ENCODE measurements at regions not wholly inside any gene's neighbourhood (a gene's known extent, or its start where the extent isn't known, plus 50 kb on each side); places are given as distances from the start of the nearest gene placed in this dataset.

GRCh38 chr21:27094184-27094948, 127.5 kb upstream of the ADAMTS5 start:
- no peak for DNase-seq (ENCODE audit: low spot score)
- intact Hi-C loops (cut with DNase I): no loop called here

DNA sequence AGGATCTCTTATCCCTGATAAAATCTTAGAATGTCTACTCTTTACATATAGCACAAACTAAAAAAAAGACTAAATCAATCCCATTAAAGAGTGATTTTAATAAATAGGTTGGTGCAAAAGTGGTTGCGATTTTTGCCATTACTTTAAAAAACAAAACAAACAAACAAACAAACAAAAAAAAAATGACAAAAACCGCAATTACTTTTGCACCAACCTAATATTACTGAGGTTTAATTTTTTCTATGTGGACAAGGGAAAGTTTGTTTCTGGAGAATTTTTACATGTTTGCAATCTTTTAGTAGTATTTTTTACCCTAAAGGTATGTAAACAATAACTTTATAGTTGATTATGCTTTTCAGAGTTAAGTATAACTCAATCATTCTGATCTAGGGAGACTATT, 119.7 kb upstream of the ADAMTS5 start:
- DNase-seq (ENCODE audit: low spot score): no peak
- intact Hi-C loops (cut with DNase I): no loop called here

- intact Hi-C loops (cut with DNase I): no loop called here
- no peak for DNase-seq (ENCODE audit: low spot score)
Measured at GRCh38 chr21:27086186-27086585, 119.3 kb upstream of the ADAMTS5 start.

DNA sequence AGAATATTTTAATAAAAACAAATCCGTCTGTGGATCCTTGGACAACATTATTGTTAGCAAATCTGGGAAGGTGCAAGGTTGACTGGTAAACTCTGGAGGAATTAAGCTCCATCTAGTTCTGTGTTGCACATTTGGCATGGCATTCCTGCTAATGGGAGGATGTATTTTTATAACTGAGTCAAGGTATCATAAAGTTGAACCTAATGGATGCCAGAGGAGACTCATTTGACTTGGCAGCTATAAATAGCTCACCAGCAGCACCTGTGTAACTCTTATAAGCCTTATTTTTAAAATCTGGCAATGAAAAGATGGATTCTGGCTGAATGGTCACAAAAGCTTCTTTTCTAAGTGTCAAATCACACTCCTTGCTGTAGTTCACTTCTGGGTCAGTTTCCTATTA, 118.5 kb upstream of the ADAMTS5 start:
- DNase-seq (ENCODE audit: low spot score): no peak
- intact Hi-C loops (cut with DNase I): no loop called here

GRCh38 chr21:27083144-27083543, 116.3 kb upstream of the ADAMTS5 start:
- intact Hi-C loops (cut with DNase I): no loop called here
- no peak for DNase-seq (ENCODE audit: low spot score)

GRCh38 chr21:27082431-27083010, 115.6 kb upstream of the ADAMTS5 start:
- intact Hi-C loops (cut with DNase I): no loop called here
- DNase-seq (ENCODE audit: low spot score): no peak

DNA sequence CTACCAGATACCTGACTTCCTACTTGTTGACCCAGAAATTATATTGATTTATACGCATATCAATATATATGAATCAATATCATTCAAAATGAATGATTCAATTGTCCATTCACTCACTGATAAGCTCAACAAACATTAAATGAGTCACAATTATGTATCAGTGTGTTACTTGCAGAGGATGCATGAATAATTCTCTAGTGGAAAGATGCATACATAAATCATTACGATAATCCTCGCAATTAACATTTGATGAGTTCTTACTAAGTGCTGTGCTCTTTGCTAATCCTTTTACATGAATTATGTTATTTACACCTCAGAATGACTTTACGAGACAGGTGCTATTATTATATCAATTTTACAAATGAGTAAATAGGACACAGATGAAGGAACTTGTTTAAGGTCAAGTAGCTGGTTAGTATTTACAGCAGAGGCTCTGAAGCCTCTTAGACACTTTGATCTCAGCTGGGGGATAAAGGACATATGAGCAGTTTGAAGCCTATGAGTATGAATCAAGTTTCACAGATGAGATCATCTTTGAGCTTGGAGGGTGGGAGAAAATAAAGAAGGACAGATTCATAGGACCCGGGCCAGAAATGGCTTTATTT, 112.8 kb upstream of the ADAMTS5 start:
- intact Hi-C loops (cut with DNase I): no loop called here
- no peak for DNase-seq (ENCODE audit: low spot score)

DNA sequence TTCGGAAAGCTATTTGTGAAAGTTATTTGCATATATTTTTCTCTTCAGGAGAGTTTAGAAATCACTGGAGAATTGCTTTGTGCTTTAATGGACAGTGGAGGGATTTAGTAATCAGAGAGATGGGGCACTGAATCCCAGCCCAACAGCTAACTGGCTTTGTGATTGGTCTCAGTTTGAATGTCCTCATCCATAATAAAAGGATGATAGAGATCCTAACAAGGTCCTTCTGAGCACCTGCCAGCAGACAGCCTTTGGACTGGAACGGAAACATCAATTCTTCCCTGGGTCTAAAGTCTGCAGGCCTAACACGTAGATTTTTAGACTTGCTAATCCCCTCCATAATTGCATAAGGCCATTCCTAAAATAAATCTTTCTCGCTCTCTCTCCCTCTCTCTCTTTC, 112.0 kb upstream of the ADAMTS5 start:
- intact Hi-C loops (cut with DNase I): no loop called here
- DNase-seq (ENCODE audit: low spot score): no peak

GRCh38 chr21:27077501-27077900, 110.6 kb upstream of the ADAMTS5 start:
- no peak for DNase-seq (ENCODE audit: low spot score)

DNA sequence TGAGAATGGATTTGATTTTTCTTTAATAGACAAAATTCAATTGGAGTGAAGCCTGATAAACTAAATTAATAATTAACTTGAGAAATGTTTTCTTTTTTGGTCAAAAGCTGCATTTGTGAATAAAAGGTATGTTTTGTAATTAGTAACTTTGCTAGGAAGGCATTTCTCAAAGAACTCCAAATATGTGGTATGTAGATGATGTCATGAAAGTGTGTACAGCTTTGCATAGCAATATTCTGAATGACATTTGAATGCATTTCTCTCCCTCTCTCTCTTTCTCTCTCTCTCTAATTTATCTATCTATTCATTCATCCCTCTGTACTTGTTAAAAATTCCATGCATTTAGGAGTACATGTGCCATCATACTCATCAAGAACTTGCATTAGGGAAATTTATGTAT, 109.1 kb upstream of the ADAMTS5 start:
- DNase-seq (ENCODE audit: low spot score): no peak

More at GRCh38 chr21:27077501-27077900, 110.6 kb upstream of the ADAMTS5 start:
- intact Hi-C loops (cut with DNase I): no loop called here

GRCh38 chr21:27070861-27071670, 104.2 kb upstream of the ADAMTS5 start:
- no peak for DNase-seq (ENCODE audit: low spot score)
- intact Hi-C loops (cut with DNase I): no loop called here

More for the DNA sequence above, 109.1 kb upstream of the ADAMTS5 start:
- intact Hi-C loops (cut with DNase I): no loop called here

DNA sequence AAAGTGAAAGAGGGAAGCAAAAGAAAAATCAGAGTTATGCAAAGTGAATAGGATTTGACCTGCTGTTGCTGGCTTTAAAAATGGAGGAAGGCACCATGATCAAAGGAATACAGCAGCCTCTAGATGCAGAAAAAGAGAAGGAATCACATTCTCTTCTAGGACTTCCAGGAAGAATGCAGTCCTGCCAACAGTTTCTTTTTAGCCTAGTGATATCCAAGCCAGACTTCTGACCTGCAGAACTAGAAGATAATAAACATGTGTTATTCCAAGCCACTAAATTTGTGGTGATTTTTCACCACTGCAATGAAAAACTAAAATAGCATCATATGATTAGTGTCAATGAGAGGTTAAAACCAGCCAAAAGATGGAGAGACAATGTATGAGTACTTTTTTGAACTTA, 101.9 kb upstream of the ADAMTS5 start:
- DNase-seq (ENCODE audit: low spot score): no peak
- intact Hi-C loops (cut with DNase I): no loop called here

DNA sequence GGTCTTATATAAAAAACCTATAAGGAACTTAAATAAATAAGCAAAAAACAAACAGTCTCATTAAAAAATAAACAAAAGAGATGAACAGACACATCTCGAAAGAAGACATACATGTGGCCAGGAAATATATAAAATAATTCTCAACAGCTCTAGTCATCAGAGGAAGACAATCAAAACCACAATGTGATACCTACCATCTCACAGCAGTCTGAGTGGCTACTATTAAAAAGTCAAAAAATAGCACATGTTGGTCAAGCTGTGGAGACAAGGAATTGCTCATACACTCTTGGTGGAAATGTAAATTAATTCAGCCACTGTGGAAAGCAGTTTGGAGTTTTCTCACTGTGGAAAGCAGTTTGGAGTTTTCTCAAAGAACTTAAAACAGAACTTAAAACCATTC, 100.3 kb upstream of the ADAMTS5 start:
- DNase-seq (ENCODE audit: low spot score): no peak
- intact Hi-C loops (cut with DNase I): no loop called here

GRCh38 chr21:27062443-27062842, 95.6 kb upstream of the ADAMTS5 start:
- no peak for DNase-seq (ENCODE audit: low spot score)
- intact Hi-C loops (cut with DNase I): no loop called here

DNA sequence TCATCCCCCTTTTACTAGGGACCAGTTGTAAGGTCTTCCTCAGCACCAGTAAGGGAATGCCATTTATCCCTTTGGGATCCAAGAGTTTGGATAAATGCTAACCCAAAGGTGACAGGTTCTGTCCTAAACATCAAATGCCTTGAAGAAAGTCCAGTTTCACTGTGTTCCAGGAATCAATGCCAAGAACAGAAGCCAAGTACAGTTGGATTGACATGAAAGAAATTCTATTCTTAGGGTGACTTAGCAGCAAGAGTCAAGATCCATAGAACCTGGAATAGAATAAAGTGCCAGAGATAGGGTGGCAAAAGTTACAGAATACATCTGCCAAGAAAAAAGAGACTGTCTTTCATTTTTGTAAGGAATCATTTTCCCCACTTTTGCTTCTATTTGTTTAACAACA, 94.9 kb upstream of the ADAMTS5 start:
- no peak for DNase-seq (ENCODE audit: low spot score)
- intact Hi-C loops (cut with DNase I): no loop called here

- intact Hi-C loops (cut with DNase I): no loop called here
- no peak for DNase-seq (ENCODE audit: low spot score)
Measured at GRCh38 chr21:27060190-27060589, 93.3 kb upstream of the ADAMTS5 start.

GRCh38 chr21:27058673-27059605, 92.1 kb upstream of the ADAMTS5 start:
- intact Hi-C loops (cut with DNase I): no loop called here
- no peak for DNase-seq (ENCODE audit: low spot score)

DNA sequence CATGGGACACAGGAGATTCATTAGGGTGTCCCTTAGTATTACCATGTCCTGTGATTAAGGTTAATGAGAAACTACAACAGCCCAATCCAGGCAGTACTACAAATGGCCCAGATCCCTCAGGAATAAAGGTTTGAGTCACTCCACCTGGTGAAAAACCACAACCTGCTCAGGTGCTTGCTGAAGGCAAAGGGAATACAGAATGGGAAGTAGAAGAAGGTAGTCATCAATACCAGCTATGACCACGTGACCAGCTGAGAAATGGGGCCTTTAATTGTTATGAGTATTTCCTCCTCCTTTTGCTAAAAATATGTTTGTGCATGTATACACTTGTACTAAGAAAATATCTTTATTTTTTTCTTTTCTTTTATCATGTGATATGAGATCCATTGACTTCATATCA, 91.1 kb upstream of the ADAMTS5 start:
- intact Hi-C loops (cut with DNase I): no loop called here
- no peak for DNase-seq (ENCODE audit: low spot score)

GRCh38 chr21:27047658-27048314, 80.9 kb upstream of the ADAMTS5 start:
- DNase-seq (ENCODE audit: low spot score): no peak
- intact Hi-C loops (cut with DNase I): no loop called here

Data from cardiac septum (tissue), 1 donor.